H9 (cell line): ENCODE measurements at regions not wholly inside any gene's neighbourhood (a gene's known extent, or its start where the extent isn't known, plus 50 kb on each side); places are given as distances from the start of the nearest gene placed in this dataset.

Source experiments
- DNase-seq: peaks from one replicate; pipeline ENCODE4 v3.0.0-alpha.2; 2017
- H2AFZ ChIP-seq: one replicate; pipeline ENCODE4 v1.6.1; 2013; ENCODE audit warnings: mild to moderate bottlenecking, low read length, control low read depth, moderate library complexity
- H2AK5ac ChIP-seq: 2 replicates; pipeline ENCODE4 v1.6.1; 2013; ENCODE audit warnings: low read length, control low read depth, mixed read lengths; ENCODE audit not compliant: insufficient read length
- H2BK120ac ChIP-seq: one replicate; pipeline ENCODE4 v1.6.1; 2013; ENCODE audit warnings: low read depth, mild to moderate bottlenecking, low read length, control low read depth, inconsistent platforms; ENCODE audit not compliant: poor library complexity, severe bottlenecking
- H2BK12ac ChIP-seq: 2 replicates; pipeline ENCODE4 v1.6.1; 2013; ENCODE audit warnings: low read length, control low read depth, mixed read lengths, low read depth; ENCODE audit not compliant: insufficient read length
- H2BK15ac ChIP-seq: 2 replicates; pipeline ENCODE4 v1.6.1; 2013; ENCODE audit warnings: low read depth, low read length, control low read depth
- H2BK20ac ChIP-seq: one replicate; pipeline ENCODE4 v1.6.1; 2013; ENCODE audit warnings: low read depth, mild to moderate bottlenecking, low read length, control low read depth, inconsistent platforms; ENCODE audit not compliant: poor library complexity, severe bottlenecking
- H2BK5ac ChIP-seq: 2 replicates; pipeline ENCODE4 v1.6.1; 2013; ENCODE audit warnings: low read length, control low read depth, mixed read lengths; ENCODE audit not compliant: insufficient read length
- H3K14ac ChIP-seq: 2 replicates; pipeline ENCODE4 v1.6.1; 2013; ENCODE audit warnings: low read length, control low read depth; ENCODE audit not compliant: insufficient read depth
- H3K18ac ChIP-seq: 2 replicates; pipeline ENCODE4 v1.6.1; 2013; ENCODE audit warnings: low read depth, mild to moderate bottlenecking, mixed read lengths, low read length, control low read depth; ENCODE audit not compliant: insufficient read length
- H3K23ac ChIP-seq: 2 replicates; pipeline ENCODE4 v1.6.1; 2013; ENCODE audit warnings: low read length, control low read depth, mixed read lengths, low read depth; ENCODE audit not compliant: insufficient read length
- H3K23me2 ChIP-seq: 2 replicates; pipeline ENCODE4 v1.6.1; 2013; ENCODE audit warnings: low read depth, mild to moderate bottlenecking, mixed read lengths, low read length, control low read depth; ENCODE audit not compliant: insufficient read length, poor library complexity, severe bottlenecking
- H3K27ac ChIP-seq: 2 replicates; pipeline ENCODE4 v1.5.1; 2013; ENCODE audit warnings: low read length, control low read depth, mixed read lengths, low read depth; ENCODE audit not compliant: insufficient read length
- H3K27me3 ChIP-seq: 2 replicates; pipeline ENCODE4 v1.6.1; 2013; ENCODE audit warnings: low read length, control low read depth, inconsistent platforms; ENCODE audit not compliant: insufficient read depth
- H3K4ac ChIP-seq: 2 replicates; pipeline ENCODE4 v1.6.1; 2013; ENCODE audit warnings: low read depth, mild to moderate bottlenecking, control low read depth, inconsistent platforms, low read length, moderate library complexity
- H3K4me1 ChIP-seq: 2 replicates; pipeline ENCODE4 v1.6.1; 2013; ENCODE audit warnings: low read length, control low read depth, inconsistent platforms; ENCODE audit not compliant: insufficient read depth
- H3K4me2 ChIP-seq: 2 replicates; pipeline ENCODE4 v1.6.1; 2013; ENCODE audit warnings: low read length, control low read depth, mixed read lengths; ENCODE audit not compliant: insufficient read length, insufficient read depth
- H3K56ac ChIP-seq: 2 replicates; pipeline ENCODE4 v1.6.1; 2013; ENCODE audit warnings: low read depth, mild to moderate bottlenecking, mixed read lengths, low read length, control low read depth; ENCODE audit not compliant: insufficient read length
- H3K79me1 ChIP-seq: 2 replicates; pipeline ENCODE4 v1.6.1; 2013; ENCODE audit warnings: low read depth, mild to moderate bottlenecking, moderate library complexity, low read length, control low read depth, inconsistent platforms; ENCODE audit not compliant: insufficient read depth, poor library complexity, severe bottlenecking
- H3K79me2 ChIP-seq: 2 replicates; pipeline ENCODE4 v1.6.1; 2013; ENCODE audit warnings: low read length, control low read depth, inconsistent platforms; ENCODE audit not compliant: insufficient read depth
- H3K9ac ChIP-seq: 2 replicates; pipeline ENCODE4 v1.6.1; 2013; ENCODE audit warnings: low read length, control low read depth, mixed read lengths; ENCODE audit not compliant: insufficient read length; ENCODE audit errors: extremely low read depth
- H3K9me3 ChIP-seq: one replicate; pipeline ENCODE4 v1.6.1; 2013; ENCODE audit warnings: low read depth, low read length, inconsistent platforms; ENCODE audit not compliant: control insufficient read depth
- H3T11ph ChIP-seq: one replicate; pipeline ENCODE4 v1.6.1; 2013; ENCODE audit warnings: mild to moderate bottlenecking, low read length, control low read depth, inconsistent platforms
- H4K20me1 ChIP-seq: one replicate; pipeline ENCODE4 v1.6.1; 2013; ENCODE audit not compliant: control insufficient read depth, insufficient read length, insufficient read depth
- H4K5ac ChIP-seq: 2 replicates; pipeline ENCODE4 v1.6.1; 2013; ENCODE audit warnings: low read depth, mild to moderate bottlenecking, mixed read lengths, low read length, control low read depth; ENCODE audit not compliant: insufficient read length
- H4K8ac ChIP-seq: replicated peaks from 2 replicates; pipeline ENCODE4 v1.6.1; 2013; ENCODE audit warnings: low read length, control low read depth, mixed read lengths, low read depth; ENCODE audit not compliant: insufficient read length
- H4K91ac ChIP-seq: 2 replicates; pipeline ENCODE4 v1.6.1; 2013; ENCODE audit warnings: low read depth, mild to moderate bottlenecking, moderate library complexity, mixed read lengths, low read length, control low read depth; ENCODE audit not compliant: insufficient read length
- H3K27ac Mint-ChIP-seq, 3 experiments: 2 replicates in 2 of 3; 3 replicates in 1 of 3; pipeline ENCODE4 v1.8.0; 2020 to 2021; ENCODE audit warnings: mixed read lengths in 3 of 3, mild to moderate bottlenecking in 1 of 3, moderate library complexity in 1 of 3
- H3K27me3 Mint-ChIP-seq: 2 replicates; pipeline ENCODE4 v1.8.0; 2021; ENCODE audit warnings: low read depth, mild to moderate bottlenecking, moderate library complexity, mixed read lengths
- H3K36me3 Mint-ChIP-seq, 3 experiments: 2 replicates in 2 of 3; 3 replicates in 1 of 3; pipeline ENCODE4 v1.8.0; 2020 to 2021; ENCODE audit warnings: low read depth in 3 of 3, mixed read lengths in 3 of 3; ENCODE audit not compliant: insufficient read depth in 1 of 3
- H3K4me1 Mint-ChIP-seq, 2 experiments: 2 replicates each; pipeline ENCODE4 v1.8.0; 2020; ENCODE audit warnings: mixed read lengths in 2 of 2
- H3K4me3 Mint-ChIP-seq, 2 experiments: 2 replicates in 1 of 2; 3 replicates in 1 of 2; pipeline ENCODE4 v1.8.0; 2020 to 2021; ENCODE audit warnings: mild to moderate bottlenecking in 2 of 2, mixed read lengths in 2 of 2, moderate library complexity in 1 of 2
- H3K9me3 Mint-ChIP-seq, 2 experiments: 2 replicates in 1 of 2; 3 replicates in 1 of 2; pipeline ENCODE4 v1.8.0; 2020; ENCODE audit warnings: mild to moderate bottlenecking in 2 of 2, mixed read lengths in 2 of 2, moderate library complexity in 1 of 2
- CTCF ChIP-seq: fragments of 200-600 bp; sonication (generic); conservative IDR thresholded peaks from 3 replicates; pipeline ENCODE4 v1.8.0; 2021; ENCODE audit warnings: antibody characterized with exemption, mild to moderate bottlenecking
- WGBS: extraction: QIAGEN DNeasy Blood & Tissue Kit; methylation state at CpG from one replicate; pipeline ENCODE4 v1.1.7; 2013; ENCODE audit warnings: missing lambda C conversion rate, low lambda C conversion rate, mixed read lengths; ENCODE audit not compliant: insufficient read length; ENCODE audit errors: extremely low coverage; 5-methylcytosine and 5-hydroxymethylcytosine counted together

- Histone ChIP-seq H3K56ac (no peak overlapping the region), H4K20me1 (no peaks in the 10 kb centered on the region), H3K9ac (no peak overlapping the region), H2BK12ac (no peak overlapping the region), H3K4me2 (no peak overlapping the region), H3K79me1 (no peaks in the 10 kb centered on the region), H2BK20ac (no peak overlapping the region), H2BK5ac (no peak overlapping the region), H3K4me1 (no peaks in the 10 kb centered on the region), H3K79me2 (no peaks in the 10 kb centered on the region), H3K18ac (no peak overlapping the region), H3K9me3 (no peaks in the 10 kb centered on the region), H2AFZ (no peak overlapping the region), H2BK15ac (no peak overlapping the region), H2BK120ac (no peak overlapping the region), H3K4ac (no peak overlapping the region), H3K27ac (no peak overlapping the region), H3T11ph (no peak overlapping the region), H3K14ac (no peak overlapping the region), H3K27me3 (no peaks in the 10 kb centered on the region), H3K23ac (no peak overlapping the region), H4K8ac (no peak overlapping the region), H4K91ac (no peak overlapping the region), H4K5ac (no peak overlapping the region), H3K23me2 (no peaks in the 10 kb centered on the region), H2AK5ac (no peak overlapping the region)
- H3K4me3 Mint-ChIP-seq: no peak overlapping the region
- WGBS: no CpG with 5 or more reads among the region's 3 CpGs
- no peaks in the 10 kb centered on the region for H3K36me3 Mint-ChIP-seq
- TF ChIP-seq CTCF: no peak
- H3K27ac Mint-ChIP-seq: no peak overlapping the region
- H3K27me3 Mint-ChIP-seq: no peaks in the 10 kb centered on the region
- no peaks in the 10 kb centered on the region for H3K4me1 Mint-ChIP-seq
- peaks cover 0 to 26% of the 10 kb centered on the region in 2 experiments; a peak in 1 of 5 replicates for H3K9me3 Mint-ChIP-seq
- DNase-seq: no peak
These were observed 323.7 kb upstream of the ANKRD30A start for GRCh38 chr10:36801660-36802059.
